DMS 273 (cell line): ENCODE measurements at regions not wholly inside any gene's neighbourhood (a gene's known extent, or its start where the extent isn't known, plus 50 kb on each side); places are given as distances from the start of the nearest gene placed in this dataset.

Source experiments
- DNase-seq: peaks from one replicate; lab custom pipeline; 2025; ENCODE audit not compliant: unreplicated experiment; lab: John Stamatoyannopoulos, UW

GRCh38 chr19:32223595-32224370 lies 121.6 kb upstream of the ZNF507 start:
- no peak for DNase-seq

- DNase-seq = peak; percentile 76
These were observed 120.8 kb upstream of the ZNF507 start for GRCh38 chr19:32224371-32225244.

GRCh38 chr19:32227561-32228165 lies 117.7 kb upstream of the ZNF507 start:
- DNase-seq = no peak

- DNase-seq = no peak
These were observed 115.0 kb upstream of the ZNF507 start for GRCh38 chr19:32230441-32230840.

GRCh38 chr19:32231020-32231419 lies 114.4 kb upstream of the ZNF507 start:
- no peak for DNase-seq

- DNase-seq = no peak
These were observed 113.7 kb upstream of the ZNF507 start for GRCh38 chr19:32231691-32232090.

- no peak for DNase-seq
These were observed 113.0 kb upstream of the ZNF507 start for GRCh38 chr19:32232449-32232848.

GRCh38 chr19:32233091-32233490 lies 112.3 kb upstream of the ZNF507 start:
- DNase-seq = no peak

GRCh38 chr19:32233885-32234284 lies 111.5 kb upstream of the ZNF507 start:
- no peak for DNase-seq

GRCh38 chr19:32234663-32235217 lies 110.7 kb upstream of the ZNF507 start:
- no peak for DNase-seq

- no peak for DNase-seq
These were observed 107.3 kb upstream of the ZNF507 start for GRCh38 chr19:32238076-32238475.

GRCh38 chr19:32240316-32240715 lies 105.1 kb upstream of the ZNF507 start:
- DNase-seq = no peak

GRCh38 chr19:32241306-32241705 lies 104.1 kb upstream of the ZNF507 start:
- no peak for DNase-seq

GRCh38 chr19:32241932-32242710 lies 103.3 kb upstream of the ZNF507 start:
- DNase-seq = no peak

- no peak for DNase-seq
These were observed 99.4 kb upstream of the ZNF507 start for GRCh38 chr19:32246006-32246405.

- no peak for DNase-seq
These were observed 93.6 kb upstream of the ZNF507 start for GRCh38 chr19:32251634-32252332.

GRCh38 chr19:32252333-32252669 lies 93.1 kb upstream of the ZNF507 start:
- no peak for DNase-seq

GRCh38 chr19:32253683-32254508 lies 91.5 kb upstream of the ZNF507 start:
- no peak for DNase-seq

- DNase-seq = no peak
These were observed 90.9 kb upstream of the ZNF507 start for GRCh38 chr19:32254509-32254890.
